NT2/D1 (cell line): ENCODE measurements at regions not wholly inside any gene's neighbourhood (a gene's known extent, or its start where the extent isn't known, plus 50 kb on each side); places are given as distances from the start of the nearest gene placed in this dataset.
"Not testable (repeated sequence)": the region's sequence is repeated elsewhere in the genome, so short reads cannot be mapped to it uniquely, and the experiment has no call there.

Experiments
- DNase-seq: peaks from one replicate; pipeline ENCODE4 v3.0.0-alpha.2; 2011; ENCODE audit warnings: low read depth, low spot score
- H3K27me3 ChIP-seq: 2 replicates; pipeline ENCODE4 v1.6.0; 2011; ENCODE audit warnings: mild to moderate bottlenecking; ENCODE audit not compliant: insufficient read length, insufficient read depth
- H3K36me3 ChIP-seq: 2 replicates; pipeline ENCODE4 v1.6.1; 2011; ENCODE audit warnings: mild to moderate bottlenecking, low read length, mixed read lengths; ENCODE audit not compliant: insufficient read depth, insufficient read length
- H3K4me1 ChIP-seq: 2 replicates; pipeline ENCODE4 v1.5.1; 2011; ENCODE audit not compliant: insufficient read depth, insufficient read length
- H3K4me3 ChIP-seq: 2 replicates; pipeline ENCODE4 v1.5.1; 2011; ENCODE audit warnings: low read depth; ENCODE audit not compliant: insufficient read length
- H3K9ac ChIP-seq: 2 replicates; pipeline ENCODE4 v1.6.0; 2011; ENCODE audit warnings: low read depth; ENCODE audit not compliant: insufficient read length
- H3K9me3 ChIP-seq: 2 replicates; pipeline ENCODE4 v1.5.1; 2011; ENCODE audit warnings: mild to moderate bottlenecking, low read length; ENCODE audit not compliant: insufficient read depth
- SUZ12 ChIP-seq: IDR thresholded peaks from 2 replicates; pipeline ENCODE4 v1.6.1; 2011; ENCODE audit not compliant: insufficient read length, insufficient read depth; ENCODE audit errors: extremely low read depth
- YY1 ChIP-seq: IDR thresholded peaks from 2 replicates; pipeline ENCODE4 v1.6.1; 2011; ENCODE audit not compliant: insufficient read length, insufficient read depth
- ZNF274 ChIP-seq: IDR thresholded peaks from 2 replicates; pipeline ENCODE4 v1.6.1; 2011; ENCODE audit warnings: mild to moderate bottlenecking, low read depth, low read length

- H3K4me1 ChIP-seq, result no peaks in the 10 kb centered on the region
- DNase-seq, result no peak
- no peaks in the 10 kb centered on the region for H3K27me3 ChIP-seq
- TF ChIP-seq YY1, result no peak
- TF ChIP-seq SUZ12, result no peak
- no peak for TF ChIP-seq ZNF274
- no peak overlapping the region for H3K9ac ChIP-seq
- H3K9me3 ChIP-seq, result no peaks in the 10 kb centered on the region
- no peaks in the 10 kb centered on the region for H3K36me3 ChIP-seq
- H3K4me3 ChIP-seq, result no peak overlapping the region
Measured at GRCh38 chr21:35796844-35797243, 263.5 kb downstream of the SETD4 start.

DNA sequence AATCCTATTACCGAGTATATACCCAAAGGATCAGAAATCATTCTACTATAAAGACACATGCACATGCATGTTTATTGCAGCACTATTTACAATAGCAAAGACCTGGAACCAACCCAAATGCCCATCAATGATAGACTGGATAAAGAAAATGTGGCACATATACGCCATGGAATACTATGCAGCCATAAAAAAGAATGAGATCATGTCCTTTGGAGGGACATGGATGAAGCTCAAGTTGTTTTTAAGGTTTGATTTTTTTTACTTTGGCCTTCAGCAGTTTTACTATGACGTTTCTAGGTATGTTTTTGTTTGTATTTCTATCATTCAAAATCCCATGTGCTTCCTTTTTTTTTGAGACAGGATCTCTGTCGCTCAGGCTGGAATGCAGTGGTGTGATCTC lies 265.8 kb downstream of the SETD4 start:
- not testable (repeated sequence) for H3K36me3 ChIP-seq, H3K27me3 ChIP-seq, H3K9ac ChIP-seq, DNase-seq, H3K4me1 ChIP-seq, H3K4me3 ChIP-seq, H3K9me3 ChIP-seq

DNA sequence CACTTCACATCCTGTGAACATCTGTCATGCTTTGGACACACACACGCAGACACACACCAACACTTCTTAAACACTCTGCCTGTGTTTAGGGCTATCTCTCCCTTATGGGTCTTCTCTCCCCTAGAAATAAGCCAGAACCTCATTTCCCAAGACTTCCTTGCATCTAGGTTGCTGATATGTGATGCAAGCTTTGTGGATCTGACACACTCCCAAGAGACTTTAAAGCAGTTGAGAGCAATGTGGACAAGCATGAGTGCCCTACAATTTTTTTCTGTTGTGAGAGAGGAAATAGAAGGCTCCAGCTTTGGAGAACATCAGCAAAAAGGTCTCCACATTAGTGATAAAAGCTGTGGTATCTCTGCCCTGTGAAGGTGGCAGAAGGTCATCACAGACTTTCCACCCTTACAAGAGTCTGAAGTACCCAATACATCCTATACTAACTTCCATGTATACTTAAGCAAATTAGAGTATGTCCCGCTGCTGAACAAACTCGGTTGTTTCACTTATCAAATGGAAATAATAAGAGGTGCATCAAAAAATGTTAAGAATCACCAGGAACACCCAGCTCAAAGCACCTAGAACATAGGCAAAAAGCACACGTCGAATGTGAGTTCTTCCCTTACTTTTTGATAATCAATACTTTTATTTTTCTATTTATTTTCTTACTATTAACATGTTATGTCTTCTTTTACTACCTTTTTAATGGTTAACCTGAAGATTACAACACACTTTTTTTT lies 267.6 kb downstream of the SETD4 start:
- no peak for TF ChIP-seq SUZ12
- no peak for TF ChIP-seq YY1
- no peak for TF ChIP-seq ZNF274
- Histone ChIP-seq H3K9ac (no peak overlapping the region), H3K4me3 (no peak overlapping the region), H3K4me1 (no peaks in the 10 kb centered on the region), H3K9me3 (peaks cover 4% of the 10 kb centered on the region; the same call in 1 of the 2 replicates), H3K27me3 (no peaks in the 10 kb centered on the region), H3K36me3 (no peaks in the 10 kb centered on the region)
- no peak for DNase-seq

DNA sequence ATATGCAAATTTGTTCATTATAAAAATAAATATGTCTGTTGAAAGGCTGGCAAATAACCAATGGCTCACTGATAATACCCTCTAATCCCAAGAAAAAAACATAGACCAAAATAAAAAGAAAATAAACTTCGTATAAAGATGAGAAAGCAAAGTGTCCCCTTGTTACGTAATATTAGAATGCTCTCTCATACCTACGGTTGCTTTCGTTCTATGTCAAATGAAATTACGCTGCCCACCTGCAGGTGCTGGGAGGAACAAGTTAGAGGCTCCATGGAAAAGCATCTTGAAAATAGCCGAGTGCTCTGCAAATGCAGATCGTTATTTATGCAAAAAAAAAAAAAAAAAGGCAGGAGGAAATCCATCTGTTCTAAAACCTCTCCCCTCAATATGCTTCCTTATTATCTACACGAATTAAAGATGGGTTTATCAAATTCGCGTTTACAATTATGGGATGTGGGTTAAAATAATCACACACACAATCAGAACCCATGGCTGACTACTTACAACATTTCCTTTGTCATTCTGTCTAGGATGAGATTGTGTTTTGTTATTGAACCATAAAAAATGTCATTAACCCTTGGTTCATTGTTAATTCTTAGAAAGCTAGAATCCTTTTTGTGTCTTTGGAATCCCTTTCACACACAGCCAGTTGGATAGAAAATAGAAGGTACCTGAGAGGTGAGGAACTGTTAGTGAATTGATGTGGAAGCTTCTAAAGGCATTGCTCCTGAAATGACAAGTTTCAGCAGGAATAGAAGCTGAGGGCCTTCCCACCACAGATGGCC lies 268.6 kb downstream of the SETD4 start:
- no peak for DNase-seq
- Histone ChIP-seq H3K36me3 (no peaks in the 10 kb centered on the region), H3K9me3 (peaks cover 4% of the 10 kb centered on the region; the same call in 1 of the 2 replicates), H3K4me3 (no peak overlapping the region), H3K4me1 (no peaks in the 10 kb centered on the region), H3K9ac (no peak overlapping the region), H3K27me3 (no peaks in the 10 kb centered on the region)
- TF ChIP-seq SUZ12 (no peak), YY1 (no peak), ZNF274 (no peak)

GRCh38 chr21:35783721-35784120 lies 276.6 kb downstream of the SETD4 start:
- Histone ChIP-seq H3K9me3 (no peaks in the 10 kb centered on the region), H3K9ac (no peak overlapping the region), H3K4me3 (no peak overlapping the region), H3K4me1 (no peaks in the 10 kb centered on the region), H3K27me3 (no peaks in the 10 kb centered on the region), H3K36me3 (no peaks in the 10 kb centered on the region)
- TF ChIP-seq YY1, result no peak
- no peak for TF ChIP-seq ZNF274
- no peak for TF ChIP-seq SUZ12
- no peak for DNase-seq

DNA sequence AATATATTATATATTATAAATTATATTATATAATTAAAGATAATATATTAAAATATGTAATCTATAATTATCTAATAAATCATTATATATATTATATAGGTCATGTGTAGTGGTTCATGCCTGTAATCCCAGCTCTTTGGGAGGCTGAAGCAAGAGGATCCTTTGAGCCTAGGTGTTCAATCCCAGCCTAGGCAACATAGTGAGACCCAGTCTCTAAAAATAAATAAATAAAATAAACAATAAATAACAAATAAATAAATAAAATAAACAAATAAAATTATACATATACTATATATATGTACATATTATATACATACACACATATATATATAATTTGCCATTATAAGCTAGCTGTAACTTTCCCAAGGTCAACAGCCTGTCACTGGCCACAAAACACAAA lies 277.7 kb downstream of the SETD4 start:
- no peak for TF ChIP-seq ZNF274
- no peak for TF ChIP-seq YY1
- TF ChIP-seq SUZ12, result no peak
- Histone ChIP-seq H3K4me1 (no peaks in the 10 kb centered on the region), H3K9me3 (no peaks in the 10 kb centered on the region), H3K36me3 (no peaks in the 10 kb centered on the region), H3K4me3 (no peak overlapping the region), H3K27me3 (no peaks in the 10 kb centered on the region), H3K9ac (no peak overlapping the region)
- no peak for DNase-seq

DNA sequence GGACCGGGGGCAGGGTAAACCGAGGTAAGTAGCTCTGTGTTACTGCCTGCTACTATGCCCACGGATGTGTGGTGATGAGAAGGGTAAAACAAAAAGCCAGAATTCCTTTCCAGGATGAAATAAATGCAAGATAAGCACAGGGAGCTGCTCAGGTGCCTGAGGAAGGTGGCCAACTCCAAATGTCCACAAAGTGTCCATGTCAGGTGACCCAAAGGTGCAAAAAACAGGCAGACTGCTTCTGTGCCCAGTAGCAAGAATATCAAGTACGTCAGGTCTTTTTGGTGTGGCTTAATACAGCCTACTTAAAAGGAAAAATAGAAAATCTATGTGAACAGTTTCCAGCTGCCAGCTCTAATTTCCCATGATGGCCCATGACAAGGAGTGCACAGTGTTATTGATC lies 279.3 kb downstream of the SETD4 start:
- TF ChIP-seq ZNF274 (no peak), SUZ12 (no peak), YY1 (no peak)
- no peak overlapping the region for H3K4me3 ChIP-seq
- no peaks in the 10 kb centered on the region for H3K27me3 ChIP-seq
- DNase-seq, result no peak
- H3K9me3 ChIP-seq, result no peaks in the 10 kb centered on the region
- no peak overlapping the region for H3K9ac ChIP-seq
- H3K4me1 ChIP-seq, result no peaks in the 10 kb centered on the region
- H3K36me3 ChIP-seq, result no peaks in the 10 kb centered on the region
